GM23338 (cell line): ENCODE measurements at regions not wholly inside any gene's neighbourhood (a gene's known extent, or its start where the extent isn't known, plus 50 kb on each side); places are given as distances from the start of the nearest gene placed in this dataset.

Experiments
- CTCF ChIP-seq, 2 experiments: fragments of 200-600 bp in 1 of 2; sonication (generic) in 1 of 2; conservative IDR thresholded peaks; 2 replicates each; pipeline versions ENCODE4 v1.5.1 to v1.6.1; 2016 to 2017; ENCODE audit warnings: antibody characterized with exemption in 2 of 2, low read depth in 2 of 2, mild to moderate bottlenecking in 2 of 2, moderate library complexity in 1 of 2
- POLR2AphosphoS5 ChIP-seq: IDR thresholded peaks from 2 replicates; pipeline ENCODE4 v1.6.1; 2016; ENCODE audit warnings: antibody characterized with exemption, low read depth

GRCh38 chr1:232398823-232399222 lies 231.1 kb downstream of the SIPA1L2 start:
- TF ChIP-seq CTCF (conservative IDR thresholded peaks at IDR 0.05; ENCODE audit: low read depth in 2 of 2) (no peak), POLR2AphosphoS5 (no peak)
